HepG2 (cell line): ENCODE measurements at regions not wholly inside any gene's neighbourhood (a gene's known extent, or its start where the extent isn't known, plus 50 kb on each side); places are given as distances from the start of the nearest gene placed in this dataset.

ENCODE experiments used
- ATAC-seq: fragments of 200-7000 bp; cut with Tn5 transposase; 3 replicates; pipeline ENCODE4 v1.9.1; 2020; ENCODE audit warnings: mild to moderate bottlenecking, moderate library complexity
- BruUV-seq: library from RNA; stranded (reverse); fragments of 400-500 nt; replicated peaks from 2 replicates; lab custom pipeline; 2021; lab: Mats Ljungman, UMichigan
- CTCF ChIA-PET: fragments of 300-600 bp; formaldehyde crosslinking; extraction: SDS; loops from one replicate; lab custom pipeline; 2021; ENCODE audit warnings: low total read pairs, inconsistent platforms, low intra/inter-chr PET ratio; lab: Yijun Ruan, JAX
- POLR2A ChIA-PET: fragments of 350-600 bp; sonication (Branson Sonifier 250); formaldehyde crosslinking; loops from one replicate; lab custom pipeline; 2020; ENCODE audit warnings: antibody characterized with exemption, inconsistent platforms; lab: Yijun Ruan, JAX
- DNase-seq: peaks from one replicate; pipeline ENCODE4 v3.0.0-alpha.2; 2015; ENCODE audit warnings: low spot score
- FAIRE-seq: peaks from 3 replicates; lab custom pipeline; 2011; peaks lifted over from hg19 to GRCh38; lab: Jason Lieb, UNC
- H2AFZ ChIP-seq: one replicate; pipeline ENCODE4 v1.6.1; 2011; ENCODE audit warnings: low read length, inconsistent platforms
- H3K27ac ChIP-seq: fragments of 300-600 bp; 3 replicates; pipeline ENCODE4 v1.8.0; 2011; ENCODE audit warnings: mixed run types, mild to moderate bottlenecking, mixed read lengths, low read length, inconsistent platforms; ENCODE audit not compliant: insufficient read depth; ENCODE audit errors: extremely low read length
- H3K27me3 ChIP-seq, 2 experiments: fragments of 200-600 bp in 1 of 2; 2 replicates in 1 of 2; 3 replicates in 1 of 2; pipeline versions ENCODE4 v1.6.0 to v1.8.0; 2011; ENCODE audit warnings: low read length in 2 of 2, mild to moderate bottlenecking in 2 of 2, moderate library complexity in 2 of 2, inconsistent platforms in 1 of 2; ENCODE audit not compliant: insufficient read depth in 2 of 2, control insufficient read depth in 1 of 2
- H3K36me3 ChIP-seq, 2 experiments: fragments of 200-600 bp in 1 of 2; replicated peaks in 1 of 2; 2 replicates in 1 of 2; 3 replicates in 1 of 2; pipeline versions ENCODE4 v1.5.1 to v1.8.0; 2011; ENCODE audit warnings: low read length in 2 of 2, inconsistent platforms in 1 of 2; ENCODE audit not compliant: insufficient read depth in 2 of 2, control insufficient read depth in 1 of 2
- H3K4me1 ChIP-seq: 2 replicates; pipeline ENCODE4 v1.5.1; 2012; ENCODE audit warnings: low read length, inconsistent platforms; ENCODE audit not compliant: insufficient read depth
- H3K4me2 ChIP-seq: 2 replicates; pipeline ENCODE4 v1.6.0; 2011; ENCODE audit warnings: low read depth, low read length, inconsistent platforms
- H3K4me3 ChIP-seq, 3 experiments: fragments of 200-600 bp in 1 of 3; sonication (generic), shearing (Covaris generic) in 1 of 3; replicated peaks in 1 of 3; 2 replicates each; pipeline ENCODE4 v1.5.1; 2011 to 2016; ENCODE audit warnings: low read length in 3 of 3, inconsistent platforms in 2 of 3, low read depth in 2 of 3, mild to moderate bottlenecking in 2 of 3, control low read depth in 1 of 3, mixed read lengths in 1 of 3; ENCODE audit not compliant: insufficient read depth in 1 of 3
- H3K79me2 ChIP-seq: one replicate; pipeline ENCODE4 v1.6.1; 2011; ENCODE audit warnings: low read length, inconsistent platforms; ENCODE audit not compliant: insufficient read depth
- H3K9ac ChIP-seq: 2 replicates; pipeline ENCODE4 v1.6.0; 2011; ENCODE audit warnings: mild to moderate bottlenecking, low read depth, low read length, inconsistent platforms; ENCODE audit not compliant: insufficient read depth
- H3K9me3 ChIP-seq: 2 replicates; pipeline ENCODE4 v1.5.1; 2012; ENCODE audit warnings: mild to moderate bottlenecking, low read length
- H4K20me1 ChIP-seq: 2 replicates; pipeline ENCODE4 v1.6.0; 2011; ENCODE audit warnings: inconsistent platforms, mild to moderate bottlenecking, low read length, moderate library complexity; ENCODE audit not compliant: insufficient read depth
- CEBPG ChIP-seq: IDR thresholded peaks from 2 replicates; pipeline ENCODE4 v1.6.1; 2016
- DPF2 ChIP-seq: sonication (generic); formaldehyde crosslinking; IDR thresholded peaks from 2 replicates; pipeline ENCODE4 v1.4.0; 2020; ENCODE audit warnings: mild to moderate bottlenecking, low read depth, missing genetic modification reagents, borderline replicate concordance
- KAT7 ChIP-seq: IDR thresholded peaks from 2 replicates; pipeline ENCODE4 v1.6.1; 2018; ENCODE audit warnings: borderline replicate concordance, missing compliant biosample characterization
- MXD4 ChIP-seq: IDR thresholded peaks from 2 replicates; pipeline ENCODE4 v1.6.1; 2016; ENCODE audit warnings: mild to moderate bottlenecking, missing biosample characterization, missing genetic modification reagents
- NFIB ChIP-seq: sonication (generic); formaldehyde crosslinking; IDR thresholded peaks from 2 replicates; pipeline ENCODE4 v1.9.0; 2021; ENCODE audit warnings: missing genetic modification reagents, mild to moderate bottlenecking, borderline replicate concordance
- SKIL ChIP-seq: sonication (generic); formaldehyde crosslinking; IDR thresholded peaks from 2 replicates; pipeline ENCODE4 v1.8.0; 2022; ENCODE audit warnings: missing genetic modification reagents, mild to moderate bottlenecking, moderate library complexity, borderline replicate concordance
- STAT6 ChIP-seq: sonication (generic); formaldehyde crosslinking; IDR thresholded peaks from 2 replicates; pipeline ENCODE4 v1.4.0; 2020; ENCODE audit warnings: missing genetic modification reagents, mild to moderate bottlenecking, borderline replicate concordance
- ZNF138 ChIP-seq: sonication (generic); formaldehyde crosslinking; IDR thresholded peaks from 2 replicates; pipeline ENCODE4 v1.5.0; 2020; ENCODE audit warnings: mild to moderate bottlenecking, low read depth, missing genetic modification reagents
- ZNF143 ChIP-seq: sonication (generic); formaldehyde crosslinking; IDR thresholded peaks from 2 replicates; pipeline ENCODE4 v1.4.0; 2020; ENCODE audit warnings: missing genetic modification reagents
- ZNF550 ChIP-seq: sonication (generic); formaldehyde crosslinking; IDR thresholded peaks from 2 replicates; pipeline ENCODE4 v1.4.0; 2020; ENCODE audit warnings: mild to moderate bottlenecking, missing genetic modification reagents, borderline replicate concordance
- ZNF558 ChIP-seq: sonication (generic); formaldehyde crosslinking; IDR thresholded peaks from 2 replicates; pipeline ENCODE4 v1.9.0; 2022; ENCODE audit warnings: mild to moderate bottlenecking, missing genetic modification reagents, borderline replicate concordance
- ZNF605 ChIP-seq: sonication (generic); formaldehyde crosslinking; IDR thresholded peaks from 2 replicates; pipeline ENCODE4 v1.8.0; 2022; ENCODE audit warnings: mild to moderate bottlenecking, missing genetic modification reagents
- ZNF724P ChIP-seq: sonication (generic); formaldehyde crosslinking; IDR thresholded peaks from 2 replicates; pipeline ENCODE4 v1.8.0; 2022; ENCODE audit warnings: missing genetic modification reagents, borderline replicate concordance
- ZSCAN30 ChIP-seq: sonication (generic); formaldehyde crosslinking; IDR thresholded peaks from 2 replicates; pipeline ENCODE4 v1.5.0; 2020; ENCODE audit warnings: mild to moderate bottlenecking, missing genetic modification reagents
- ZSCAN5A ChIP-seq: sonication (generic); formaldehyde crosslinking; IDR thresholded peaks from 2 replicates; pipeline ENCODE4 v1.8.0; 2022; ENCODE audit warnings: mild to moderate bottlenecking, missing genetic modification reagents, borderline replicate concordance
- WGBS: methylation state at CpG from one replicate; pipeline ENCODE4 v1.1.6; 2017; ENCODE audit warnings: low lambda C conversion rate; 5-methylcytosine and 5-hydroxymethylcytosine counted together
- in situ Hi-C: cut with HindIII; loops from 2 replicates; pipeline ENCODE4 v1.10.0; 2017; ENCODE audit warnings: low pct_unique_long_range_greater_than_20kb; ENCODE audit not compliant: extremely low pct_ligation_motif_present
- intact Hi-C: fragments of 100-400 bp; cut with micrococcal nuclease; formaldehyde crosslinking; loops from one replicate; pipeline ENCODE4 v1.10.0; 2022; ENCODE audit not compliant: unreplicated experiment
- TF ChIP-seq, protein P1 (sequence below): sonication (generic); formaldehyde crosslinking; IDR thresholded peaks from 2 replicates; pipeline ENCODE4 v1.4.0; 2020; ENCODE audit warnings: missing genetic modification reagents
- TF ChIP-seq, protein P2 (sequence below): IDR thresholded peaks from 2 replicates; pipeline ENCODE4 v1.6.1; 2016

DNA sequence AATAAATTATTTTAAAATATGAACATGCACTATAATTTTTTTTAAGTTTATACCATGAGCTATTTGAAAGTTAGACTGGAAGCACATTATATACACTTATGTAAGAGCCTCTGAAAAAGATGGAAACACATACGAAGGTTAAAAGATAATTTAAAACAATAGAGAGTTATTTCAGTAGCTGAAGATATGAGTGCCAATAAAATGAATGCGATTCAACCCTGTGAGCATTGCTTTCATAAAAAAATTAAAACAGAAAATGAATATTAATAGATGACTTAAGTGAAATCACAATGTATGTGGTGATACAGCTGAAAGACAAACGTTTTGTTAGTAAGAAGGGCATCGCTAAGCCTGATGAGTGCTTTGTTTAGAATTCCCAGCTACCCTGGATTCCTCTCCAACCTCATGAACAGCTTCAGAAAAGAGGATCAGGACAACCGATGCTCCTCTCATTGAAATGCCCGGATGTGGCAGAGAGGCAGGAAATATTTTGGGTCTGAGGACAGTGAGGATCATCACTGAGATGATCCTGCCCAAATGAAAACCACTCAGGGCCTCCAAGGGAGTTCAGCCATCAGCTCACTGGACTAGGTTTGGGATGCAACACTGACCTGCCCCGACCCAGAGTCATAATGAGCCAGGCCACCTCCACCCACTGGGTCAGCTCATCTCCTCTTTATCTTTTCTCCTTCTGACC lies 60.2 kb upstream of the TOP3B start:
- ATAC-seq (no peak), FAIRE-seq (no peak), DNase-seq (no peak)
- Histone ChIP-seq H3K27me3 (peaks cover 0 to 11% of the 10 kb centered on the region in 2 experiments; a peak in 2 of 5 replicates), H3K4me2 (no peak overlapping the region), H3K36me3 (no peaks in the 10 kb centered on the region), H3K79me2 (no peaks in the 10 kb centered on the region), H4K20me1 (no peaks in the 10 kb centered on the region), H3K4me1 (no peaks in the 10 kb centered on the region), H3K9me3 (no peaks in the 10 kb centered on the region), H3K4me3 (no peak overlapping the region), H2AFZ (no peak overlapping the region), H3K27ac (no peak overlapping the region), H3K9ac (no peak overlapping the region)
- POLR2A ChIA-PET: no interaction called here
- CTCF ChIA-PET: no interaction called here
- no TSS peak for BruUV-seq
- WGBS: 14% methylated on average over 4 of the region's 7 CpGs
- in situ Hi-C loops (no loop called here), intact Hi-C loops (no loop called here)
- TF ChIP-seq DPF2 (CRISPR knock-in tag) (no peak), ZNF550 (CRISPR knock-in tag) (no peak), ZSCAN5A (CRISPR knock-in tag) (no peak), SKIL (CRISPR knock-in tag) (no peak), STAT6 (CRISPR knock-in tag) (no peak), ZNF558 (CRISPR knock-in tag) (no peak), KAT7 (CRISPR knock-in tag) (no peak), CEBPG (CRISPR knock-in tag) (no peak), ZNF724P (no peak), ZNF143 (CRISPR knock-in tag) (no peak), ZNF138 (CRISPR knock-in tag) (no peak), NFIB (CRISPR knock-in tag) (no peak), ZNF605 (CRISPR knock-in tag) (no peak), MXD4 (CRISPR knock-in tag) (no peak), ZSCAN30 (CRISPR knock-in tag) (no peak)
- TF ChIP-seq, protein P1, sequence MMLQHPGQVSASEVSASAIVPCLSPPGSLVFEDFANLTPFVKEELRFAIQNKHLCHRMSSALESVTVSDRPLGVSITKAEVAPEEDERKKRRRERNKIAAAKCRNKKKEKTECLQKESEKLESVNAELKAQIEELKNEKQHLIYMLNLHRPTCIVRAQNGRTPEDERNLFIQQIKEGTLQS (CRISPR knock-in tag): no peak
- TF ChIP-seq, protein P2, sequence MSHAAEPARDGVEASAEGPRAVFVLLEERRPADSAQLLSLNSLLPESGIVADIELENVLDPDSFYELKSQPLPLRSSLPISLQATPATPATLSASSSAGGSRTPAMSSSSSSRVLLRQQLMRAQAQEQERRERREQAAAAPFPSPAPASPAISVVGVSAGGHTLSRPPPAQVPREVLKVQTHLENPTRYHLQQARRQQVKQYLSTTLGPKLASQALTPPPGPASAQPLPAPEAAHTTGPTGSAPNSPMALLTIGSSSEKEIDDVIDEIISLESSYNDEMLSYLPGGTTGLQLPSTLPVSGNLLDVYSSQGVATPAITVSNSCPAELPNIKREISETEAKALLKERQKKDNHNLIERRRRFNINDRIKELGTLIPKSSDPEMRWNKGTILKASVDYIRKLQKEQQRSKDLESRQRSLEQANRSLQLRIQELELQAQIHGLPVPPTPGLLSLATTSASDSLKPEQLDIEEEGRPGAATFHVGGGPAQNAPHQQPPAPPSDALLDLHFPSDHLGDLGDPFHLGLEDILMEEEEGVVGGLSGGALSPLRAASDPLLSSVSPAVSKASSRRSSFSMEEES (CRISPR knock-in tag): no peak
